Colon (tissue), 2 donors: ENCODE measurements at regions not wholly inside any gene's neighbourhood (a gene's known extent, or its start where the extent isn't known, plus 50 kb on each side); places are given as distances from the start of the nearest gene placed in this dataset.
"Not testable (repeated sequence)": the region's sequence is repeated elsewhere in the genome, so short reads cannot be mapped to it uniquely, and the experiment has no call there.

Experiments used
- FAIRE-seq: peaks from 2 replicates; lab custom pipeline; 2012; peaks lifted over from hg19 to GRCh38; lab: Jason Lieb, UNC
- donor health status: control.
- donor health status: control.

DNA sequence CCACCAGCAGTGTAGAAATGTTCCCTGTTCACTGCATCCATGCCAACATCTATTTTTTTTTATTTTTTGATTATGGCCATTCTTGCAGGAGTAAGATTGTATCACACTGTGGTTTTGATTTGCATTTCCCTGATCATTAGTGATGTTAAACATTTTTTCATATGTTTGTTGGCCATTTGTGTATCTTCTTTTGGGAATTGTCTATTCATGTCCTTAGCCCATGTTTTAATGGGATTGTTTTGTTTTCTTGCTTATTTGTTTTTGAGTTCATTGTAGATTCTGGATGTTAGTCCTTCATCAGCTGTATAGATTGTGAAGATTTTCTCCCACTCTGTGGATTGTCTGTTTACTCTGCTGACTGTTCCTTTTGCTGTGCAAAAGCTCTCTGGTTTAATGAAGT is 126.9 kb downstream of the NDFIP2 start:
- FAIRE-seq: not testable (repeated sequence)
